EH (cell line): ENCODE measurements at regions not wholly inside any gene's neighbourhood (a gene's known extent, or its start where the extent isn't known, plus 50 kb on each side); places are given as distances from the start of the nearest gene placed in this dataset.
"Not testable (repeated sequence)": the region's sequence is repeated elsewhere in the genome, so short reads cannot be mapped to it uniquely, and the experiment has no call there.

ENCODE experiments used
- DNase-seq: peaks from one replicate; pipeline ENCODE4 v3.0.0-alpha.2; 2015; ENCODE audit warnings: low read depth

GRCh38 chr3:164113371-164114332 is 964.6 kb downstream of the SI start:
- no peak for DNase-seq

DNA sequence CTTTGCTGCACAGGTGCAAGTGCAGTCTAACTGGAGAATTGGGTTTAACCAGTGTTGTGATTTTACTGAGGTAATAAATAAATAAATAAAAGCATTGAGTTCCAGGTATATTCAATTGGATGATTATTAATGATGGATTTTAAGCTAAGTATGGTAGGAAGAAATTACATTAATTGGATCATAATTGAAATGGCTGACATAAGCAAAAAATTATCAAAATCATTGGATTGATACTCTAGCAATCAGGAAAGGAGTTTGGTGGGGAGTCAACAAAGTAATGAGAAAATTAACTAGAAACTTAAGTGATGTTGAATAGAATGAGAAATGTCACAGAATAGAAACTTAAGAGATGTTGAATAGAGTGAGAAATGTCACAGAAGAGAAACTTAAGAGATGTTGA is 981.9 kb downstream of the SI start:
- no peak for DNase-seq

DNA sequence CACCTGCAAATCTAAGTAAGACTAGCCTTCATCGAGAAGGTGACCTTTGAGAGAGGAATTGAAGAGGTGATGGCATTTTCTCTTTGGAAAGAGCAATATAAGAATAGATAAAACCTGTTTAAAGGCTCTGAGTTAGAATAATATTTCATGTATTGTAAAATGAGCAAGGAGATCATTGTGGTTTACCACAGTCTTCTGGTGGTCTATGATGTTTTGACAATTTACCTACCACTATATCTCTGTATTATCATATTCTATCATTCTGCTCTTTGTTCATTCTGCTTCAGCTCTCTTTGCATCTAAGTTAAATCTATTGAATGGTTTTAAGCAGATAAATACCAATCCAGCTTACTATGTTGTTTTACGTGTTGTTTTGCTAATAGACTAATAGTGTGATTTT is 982.3 kb downstream of the SI start:
- no peak for DNase-seq

- DNase-seq: no peak
Measured at GRCh38 chr3:164095279-164095678, 983.0 kb downstream of the SI start.

DNA sequence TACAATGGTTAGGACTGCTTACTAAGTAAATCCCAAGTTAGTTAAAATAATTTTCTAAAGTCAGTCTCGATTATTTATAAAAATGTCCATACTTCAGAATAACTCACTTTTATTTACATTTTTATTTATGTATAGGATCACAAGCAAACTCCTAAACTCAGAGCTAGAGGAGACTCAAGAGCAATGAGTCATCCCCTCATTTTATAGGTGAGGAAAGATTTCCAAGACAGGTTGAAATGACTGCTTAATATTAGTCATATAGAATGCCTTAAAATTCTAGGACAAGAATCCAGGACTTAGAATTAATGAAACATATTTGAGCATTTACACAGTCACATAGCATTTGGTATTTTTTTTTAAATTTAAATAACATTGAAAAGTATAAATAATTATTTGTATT is 983.8 kb downstream of the SI start:
- DNase-seq: no peak

DNA sequence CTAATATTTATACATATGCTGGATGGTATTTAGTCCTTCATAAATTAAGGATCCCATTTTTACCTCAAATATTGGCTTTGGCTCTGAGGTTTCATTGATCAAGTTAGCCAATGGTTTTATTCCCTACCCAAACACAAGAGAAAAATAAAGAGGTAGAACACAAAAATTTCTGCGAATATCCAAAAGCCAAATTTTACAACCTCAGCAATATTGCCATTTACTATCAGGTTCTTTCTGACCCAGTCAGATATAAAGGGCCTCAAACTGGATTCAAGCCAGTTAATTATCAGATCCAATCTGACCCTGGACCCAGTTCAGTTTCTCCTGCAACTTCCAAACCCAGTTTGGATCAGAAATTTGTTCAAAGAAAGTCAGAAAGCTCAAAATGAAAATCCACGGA is 998.1 kb downstream of the SI start:
- no peak for DNase-seq

GRCh38 chr3:164064298-164064697 is 1014.0 kb downstream of the SI start:
- no peak for DNase-seq

DNA sequence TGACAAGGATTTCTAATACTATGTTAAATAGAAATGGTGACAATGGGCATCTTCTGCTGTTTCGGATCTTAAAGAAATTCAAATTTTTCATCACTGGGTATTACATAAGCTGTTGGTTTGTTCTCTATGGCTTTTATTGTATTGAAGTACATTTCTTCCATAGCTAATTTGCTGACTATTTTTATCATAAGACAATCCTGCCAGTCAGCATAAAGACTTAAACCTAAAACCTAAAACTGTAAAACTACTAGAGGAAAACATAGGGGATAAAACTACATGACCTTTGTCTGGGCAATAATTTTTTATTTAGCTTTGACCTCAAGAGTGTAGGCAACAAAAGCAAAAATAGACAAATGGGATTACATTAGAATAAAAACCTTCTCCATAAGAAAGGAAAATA is 1017.4 kb downstream of the SI start:
- no peak for DNase-seq

DNA sequence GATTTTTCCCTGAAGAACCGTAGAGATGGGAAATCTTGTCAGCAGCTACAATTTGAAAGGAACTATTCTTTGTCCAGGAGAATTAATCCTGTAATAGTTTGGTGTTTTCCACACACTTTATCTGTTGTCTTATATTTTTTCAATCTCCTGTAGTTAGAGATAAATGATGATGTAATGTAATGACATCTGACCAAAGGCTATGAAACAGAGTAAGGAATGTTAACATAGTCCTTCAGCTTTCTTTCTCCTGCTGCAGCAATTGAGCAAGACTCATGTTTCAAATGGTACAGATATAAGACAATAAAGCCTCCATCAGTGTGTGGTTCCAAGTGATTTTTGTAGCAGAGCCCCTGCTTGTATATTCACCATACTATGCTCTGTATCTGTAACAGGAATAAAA is 1028.4 kb downstream of the SI start:
- DNase-seq: no peak

- DNase-seq: no peak
Measured at GRCh38 chr3:164048451-164048850, 1029.8 kb downstream of the SI start.

GRCh38 chr3:164040991-164041390 is 1037.3 kb downstream of the SI start:
- no peak for DNase-seq

- no peak for DNase-seq
Measured at GRCh38 chr3:164030194-164030593, 1048.1 kb downstream of the SI start.

GRCh38 chr3:164024786-164025185 is 1053.5 kb downstream of the SI start:
- no peak for DNase-seq

DNA sequence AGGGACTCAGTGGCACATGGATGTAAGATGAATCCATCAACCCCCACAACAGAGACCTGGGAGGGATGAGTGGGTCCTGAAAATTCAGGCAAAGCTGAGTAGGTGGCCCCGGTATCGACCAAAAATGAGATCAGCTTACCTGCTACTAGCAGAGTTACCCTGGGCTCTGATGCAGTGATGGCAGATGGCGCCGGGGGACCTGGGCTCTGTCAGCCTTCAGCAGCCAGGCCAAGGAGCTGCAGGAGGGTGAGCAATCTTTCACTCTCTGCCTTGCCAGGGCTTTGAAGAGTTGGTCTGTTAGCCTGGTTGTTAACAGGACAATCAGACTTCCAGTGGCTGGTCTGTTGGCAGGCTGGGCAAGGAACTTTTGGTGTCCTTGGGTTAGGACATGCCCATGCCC is 1054.8 kb downstream of the SI start:
- no peak for DNase-seq

- no peak for DNase-seq
Measured at GRCh38 chr3:164018500-164018899, 1059.8 kb downstream of the SI start.

GRCh38 chr3:164007765-164008164 is 1070.5 kb downstream of the SI start:
- no peak for DNase-seq

DNA sequence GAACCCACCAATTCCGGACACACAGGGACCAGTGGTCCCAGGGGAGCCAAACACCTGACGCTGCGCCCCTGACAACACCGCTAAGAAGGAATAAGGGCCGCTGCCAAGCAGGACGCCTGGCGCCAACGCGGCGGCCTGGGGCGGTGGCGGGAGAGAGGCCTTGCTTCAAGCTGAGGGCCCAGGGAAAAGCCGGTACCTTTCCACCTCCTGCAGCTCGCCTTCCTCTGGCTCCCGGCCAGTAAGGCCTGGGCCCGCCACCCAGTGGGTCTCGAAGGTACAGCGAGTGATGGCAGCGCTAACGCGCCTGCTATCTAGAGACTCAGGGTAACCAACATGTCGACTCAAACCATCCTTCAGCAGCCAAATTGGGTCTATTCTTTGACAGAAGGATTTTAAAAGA is 1074.1 kb downstream of the SI start:
- DNase-seq: no peak

DNA sequence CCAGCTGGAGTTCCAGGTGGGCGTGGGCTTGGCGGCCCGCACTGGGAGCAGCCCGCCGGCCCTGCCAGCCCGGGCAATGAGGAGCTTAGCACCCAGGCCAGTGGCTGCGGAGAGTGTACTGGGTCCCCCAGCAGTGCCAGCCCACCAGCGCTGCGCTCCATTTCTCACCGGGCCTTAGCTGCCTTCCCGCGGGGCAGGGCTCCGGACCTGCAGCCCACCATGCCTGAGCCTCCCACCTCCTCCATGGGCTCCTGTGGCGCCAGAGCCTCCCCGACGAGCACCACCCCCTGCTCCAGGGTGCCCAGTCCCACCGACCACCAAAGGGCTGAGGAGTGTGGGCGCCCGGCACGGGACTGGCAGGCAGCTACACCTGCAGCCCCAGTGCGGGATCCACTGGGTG is 1075.3 kb downstream of the SI start:
- DNase-seq: not testable (repeated sequence)

- no peak for DNase-seq
Measured at GRCh38 chr3:163983940-163984339, 1094.4 kb downstream of the SI start.

DNA sequence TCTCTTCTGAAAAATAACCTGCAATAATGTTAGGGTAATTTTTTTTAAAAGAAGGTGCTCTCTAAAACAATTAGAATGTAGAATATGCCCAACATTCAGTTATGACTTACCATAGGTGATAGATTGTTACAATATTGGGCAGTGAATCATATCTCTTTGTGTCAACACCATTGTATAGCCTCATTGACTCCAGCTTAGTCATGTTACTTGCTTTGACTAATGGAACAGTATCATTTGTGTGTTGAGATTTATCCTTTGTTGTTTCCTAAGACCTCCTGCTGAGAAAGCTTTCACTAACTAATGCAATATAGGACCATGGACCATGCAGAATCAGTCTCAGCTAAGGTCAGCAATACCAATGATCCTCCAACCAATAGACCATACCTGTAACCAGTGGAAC is 1106.4 kb downstream of the SI start:
- DNase-seq: no peak

DNA sequence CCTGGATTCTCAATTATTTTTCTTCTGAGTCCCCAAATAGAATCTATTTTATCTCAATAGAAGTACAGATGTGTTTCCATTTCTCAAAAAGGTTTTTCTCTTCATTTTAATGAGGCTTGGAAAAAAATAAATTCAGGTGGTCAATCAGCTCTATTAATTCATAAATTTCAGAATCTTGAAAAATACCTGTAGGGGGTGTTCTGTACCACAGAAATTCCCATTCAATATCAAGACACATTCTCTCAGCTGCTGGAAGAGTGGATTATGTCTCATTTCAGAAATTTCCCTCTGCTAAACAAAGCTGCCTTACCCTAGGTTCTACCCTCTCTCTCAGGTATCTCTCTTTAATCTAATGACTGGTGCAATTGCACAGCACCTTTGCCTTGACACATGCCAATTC is 1121.2 kb downstream of the SI start:
- no peak for DNase-seq

DNA sequence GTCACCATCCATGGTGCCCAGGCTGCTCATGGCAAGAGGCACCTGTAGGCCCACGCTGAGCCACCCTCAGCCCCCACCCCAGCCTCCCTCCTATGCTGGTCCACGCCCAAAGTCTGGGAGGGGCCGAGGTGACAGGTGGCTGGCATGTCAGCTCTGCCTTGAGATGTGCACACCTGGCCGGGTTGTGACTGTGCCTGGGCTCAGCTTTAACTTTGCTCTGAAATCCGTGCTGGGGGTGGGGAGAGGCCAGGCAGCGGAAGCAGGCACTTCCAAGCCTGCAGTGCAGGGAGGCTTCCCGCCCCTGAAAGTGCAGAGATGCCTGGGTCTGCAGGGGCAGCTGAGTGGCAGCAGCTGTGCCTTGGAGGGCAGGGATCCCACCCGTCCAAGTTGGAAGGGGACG is 1124.8 kb downstream of the SI start:
- no peak for DNase-seq

DNA sequence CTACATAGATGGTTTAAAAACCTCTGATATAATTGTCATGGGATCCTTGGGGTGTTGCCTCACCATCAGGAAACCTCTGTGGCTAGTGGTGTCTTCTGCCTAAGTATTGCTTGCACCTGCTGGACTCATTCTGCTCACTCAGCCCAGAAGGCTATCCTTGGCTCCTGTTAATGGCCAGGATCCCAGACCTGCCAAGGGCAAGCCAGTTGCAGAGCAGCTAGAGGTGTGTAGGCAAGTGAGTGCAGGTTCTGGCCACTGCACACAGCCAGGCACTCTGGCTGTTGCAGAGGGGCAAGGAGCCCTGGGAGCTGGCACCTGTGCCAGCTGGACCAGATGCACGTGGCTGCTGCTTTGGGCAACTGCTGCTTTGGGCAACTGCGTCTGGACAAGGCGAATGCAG is 1125.8 kb downstream of the SI start:
- no peak for DNase-seq

GRCh38 chr3:163951397-163951987 is 1126.8 kb downstream of the SI start:
- no peak for DNase-seq
